Embryonic facial prominence (tissue), 1 donor: ENCODE measurements at regions not wholly inside any gene's neighbourhood (a gene's known extent, or its start where the extent isn't known, plus 50 kb on each side); places are given as distances from the start of the nearest gene placed in this dataset.

ENCODE experiments used
- DNase-seq: peaks from one replicate; pipeline ENCODE4 v3.0.0-alpha.2; 2016; ENCODE audit errors: extremely low spot score

DNA sequence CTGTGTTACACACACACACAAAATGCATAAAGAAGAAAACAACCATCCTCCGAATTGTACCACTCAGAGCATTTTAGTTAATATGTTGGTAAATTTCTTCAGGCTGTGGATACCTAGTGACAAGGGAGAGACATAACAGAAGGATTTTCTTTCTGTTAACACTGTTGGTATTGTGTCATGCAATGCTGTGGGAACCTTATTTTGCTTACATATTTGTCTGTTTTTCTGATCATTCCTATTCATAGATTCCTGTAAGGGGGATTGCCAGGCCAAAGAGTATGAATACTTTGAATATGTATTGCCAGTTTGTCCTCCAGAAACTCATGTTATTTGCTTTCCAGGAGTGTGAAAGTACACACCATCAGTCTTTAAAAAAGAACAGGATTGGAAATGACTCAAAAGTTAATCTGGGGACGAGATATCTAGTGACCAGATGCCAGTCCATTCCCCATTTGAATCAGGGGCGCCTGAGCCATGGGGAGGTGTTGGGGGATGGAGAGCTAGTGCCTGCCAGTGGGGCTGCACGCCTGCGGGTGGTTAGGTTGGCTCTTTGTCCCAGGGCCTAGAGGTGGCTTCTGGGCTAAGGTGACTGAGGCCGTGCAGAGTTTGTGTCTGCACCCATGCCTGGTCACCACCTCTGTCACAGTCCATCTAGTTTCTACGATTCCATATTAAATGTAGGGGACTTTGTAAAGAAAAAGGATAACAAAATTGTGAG lies 142.0 kb downstream of the PTPN20 start:
- no peak for DNase-seq

DNA sequence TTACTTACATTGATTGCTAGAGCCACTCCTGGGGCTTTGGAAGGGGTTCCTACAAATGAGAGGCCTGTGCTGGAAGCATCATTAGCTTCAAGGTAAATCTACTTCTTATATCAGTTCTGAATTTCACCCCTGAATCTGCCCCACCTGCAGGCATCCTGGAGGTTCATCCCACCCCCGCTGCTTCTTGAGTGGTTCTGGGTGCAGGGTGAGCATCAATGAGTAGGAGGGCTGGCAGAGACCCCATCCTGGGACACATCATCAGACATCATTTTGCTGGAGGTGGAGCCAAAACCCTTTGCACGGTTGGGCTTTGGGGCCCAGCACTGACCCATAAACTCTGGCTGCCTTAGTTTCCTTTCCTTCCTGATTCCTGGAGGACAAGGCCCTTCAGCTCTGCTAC lies 143.7 kb downstream of the PTPN20 start:
- no peak for DNase-seq

DNA sequence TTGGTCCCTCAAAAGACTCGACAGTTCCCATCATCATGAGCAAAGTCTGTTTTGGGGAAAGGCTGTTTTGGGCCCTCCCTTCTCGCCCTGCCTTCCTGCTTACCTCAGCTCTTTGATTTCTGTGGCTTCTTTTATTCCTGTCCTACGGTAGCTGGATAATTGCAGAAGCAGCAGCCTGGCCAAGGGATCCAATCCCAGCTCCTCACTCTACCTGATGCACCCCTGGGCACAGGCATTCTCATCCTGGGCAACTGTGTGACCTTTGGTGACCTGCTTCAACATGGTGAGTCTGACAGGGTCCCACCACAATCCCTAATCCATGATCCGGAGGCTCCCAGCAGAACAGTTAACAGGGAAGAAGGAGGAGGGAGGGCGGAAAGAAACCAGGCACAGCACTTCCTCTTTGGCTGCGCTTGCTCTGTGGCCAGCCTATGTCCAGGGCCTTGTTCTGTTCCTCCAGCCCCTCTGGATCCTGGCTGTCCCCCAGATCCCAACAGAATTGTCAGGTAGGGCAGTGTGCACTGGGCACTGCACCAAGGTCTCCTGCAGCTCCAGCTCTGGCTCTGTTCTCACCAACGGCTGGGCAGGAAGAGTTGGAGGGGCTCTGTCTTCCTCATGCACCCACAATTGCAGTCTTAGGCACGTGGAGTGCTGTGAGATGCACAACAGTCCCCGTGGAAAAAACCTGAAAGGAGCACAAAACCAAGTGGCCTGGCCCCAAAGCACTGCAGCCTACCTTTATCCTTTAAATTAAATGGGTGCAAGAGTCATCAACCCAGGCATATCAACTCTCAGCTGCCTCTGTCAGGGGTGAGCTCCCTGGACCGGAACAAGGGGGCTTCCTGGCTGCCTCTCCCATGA lies 144.4 kb downstream of the PTPN20 start:
- DNase-seq, result no peak

DNA sequence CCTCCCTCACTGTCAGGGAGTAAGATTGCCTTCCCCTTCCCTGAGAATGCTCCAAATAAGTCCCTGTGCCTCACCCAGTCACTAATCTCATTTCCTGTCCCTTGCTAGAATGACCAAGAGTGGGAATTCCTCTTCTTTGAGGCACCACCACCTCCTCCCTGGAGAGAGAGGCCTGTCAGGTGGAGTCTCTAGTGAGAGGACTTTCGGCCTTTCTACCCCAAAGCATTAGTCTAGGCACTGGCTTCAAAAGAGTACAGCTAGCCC lies 145.0 kb downstream of the PTPN20 start:
- DNase-seq, result no peak

DNA sequence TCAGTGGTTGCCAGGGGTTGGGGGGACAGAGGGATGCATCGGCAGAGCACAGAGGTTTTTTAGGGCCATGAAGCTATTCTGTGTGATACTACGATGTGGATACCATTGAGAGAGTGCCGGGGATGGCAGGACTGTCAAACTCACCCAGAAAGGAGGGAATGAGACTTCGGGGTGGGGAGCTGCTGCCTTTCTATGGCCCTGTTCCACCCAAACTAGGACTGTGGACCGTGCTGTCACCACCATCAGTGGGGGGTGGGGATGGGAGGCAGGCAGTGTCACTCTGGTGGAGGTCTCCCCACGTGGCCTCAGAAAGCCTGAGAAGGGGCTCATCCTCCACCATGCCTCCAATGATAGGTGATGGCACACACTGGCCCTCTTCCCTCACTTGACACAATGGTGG lies 146.2 kb downstream of the PTPN20 start:
- no peak for DNase-seq

DNA sequence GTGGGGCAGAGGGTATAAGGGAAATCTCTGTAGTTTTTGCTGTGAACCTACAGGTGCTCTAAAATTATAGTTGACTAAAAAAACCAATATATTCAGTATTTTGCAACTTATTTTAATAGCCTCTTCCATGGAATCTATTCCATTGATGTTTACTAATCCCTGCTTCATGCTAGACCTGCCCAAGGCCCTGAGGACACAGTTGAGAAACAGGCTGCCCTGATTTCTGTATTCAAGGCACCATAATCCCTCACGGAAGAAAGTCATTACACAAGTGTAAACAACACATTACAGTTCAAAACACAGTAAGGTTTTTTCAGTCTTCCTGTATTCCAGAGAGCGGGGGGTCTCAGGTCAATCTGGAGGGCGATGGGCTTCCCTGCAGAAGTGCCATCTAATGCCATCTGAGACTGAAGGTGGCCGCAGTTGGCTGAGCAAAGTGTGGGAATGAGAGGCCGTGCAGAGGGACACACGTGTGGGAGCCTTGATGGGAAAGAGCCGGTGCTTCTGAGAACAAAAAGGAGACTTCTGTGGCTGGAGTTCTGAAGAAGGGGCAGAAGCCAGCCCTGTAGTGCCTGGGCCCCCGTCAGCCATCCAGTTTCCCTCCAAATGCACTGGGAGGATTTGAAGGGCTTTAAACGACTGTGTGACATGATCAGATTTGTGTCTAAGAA lies 146.9 kb downstream of the PTPN20 start:
- DNase-seq, result no peak

DNA sequence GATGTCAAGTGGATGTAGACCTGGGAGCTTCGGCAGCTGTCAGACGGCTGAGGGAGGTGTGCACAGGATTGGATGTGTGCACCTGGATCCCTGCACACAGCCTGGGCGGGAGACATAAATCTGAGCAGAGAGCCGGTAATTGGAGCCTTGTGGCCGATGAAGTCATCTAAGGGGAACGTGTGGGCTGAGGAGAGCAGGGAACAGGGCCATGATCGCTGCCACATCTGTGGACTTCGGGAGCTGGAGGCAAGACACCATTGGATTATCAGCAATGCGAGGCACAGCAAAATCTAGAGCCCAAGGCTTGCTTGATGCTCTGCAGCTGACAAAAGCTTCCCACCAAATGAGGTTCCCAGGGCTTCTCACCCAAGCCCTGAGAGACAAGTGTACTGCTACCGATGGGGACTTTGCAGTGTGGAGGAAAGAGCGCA lies 147.7 kb downstream of the PTPN20 start:
- DNase-seq, result no peak

DNA sequence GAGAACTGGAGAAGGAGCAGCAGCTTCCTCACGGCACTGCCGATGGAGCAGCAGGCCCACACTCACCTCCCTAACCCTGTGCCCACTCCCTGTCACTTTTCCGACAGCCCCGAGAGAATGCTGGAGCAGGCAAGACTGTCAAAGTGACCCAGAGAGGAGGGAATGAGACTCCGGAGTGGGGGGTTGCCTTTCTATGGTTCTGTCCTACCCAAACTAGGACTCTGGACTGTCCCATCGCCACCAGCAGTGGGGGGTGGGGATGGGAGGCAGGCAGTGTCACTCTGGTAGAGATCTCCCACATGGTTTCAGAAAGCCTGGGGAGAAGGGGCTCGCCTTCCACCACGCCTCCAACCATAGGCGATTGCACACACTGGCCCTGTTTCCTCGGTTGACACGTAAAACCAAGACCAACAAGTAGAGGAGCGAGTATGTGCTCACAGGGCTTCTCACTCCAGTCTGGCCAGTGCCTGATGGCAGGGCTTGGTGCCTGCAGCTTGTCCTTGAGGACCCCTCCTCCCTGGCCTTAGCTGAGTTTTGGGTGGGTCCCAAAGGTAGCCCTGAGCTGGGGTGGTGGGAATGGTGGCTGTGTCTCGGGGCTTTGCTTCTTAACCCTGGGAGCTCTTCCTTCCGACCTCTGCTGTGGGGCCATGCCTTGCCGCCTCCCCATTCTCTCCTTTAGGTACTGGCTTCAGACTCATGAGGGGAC lies 148.5 kb downstream of the PTPN20 start:
- no peak for DNase-seq

DNA sequence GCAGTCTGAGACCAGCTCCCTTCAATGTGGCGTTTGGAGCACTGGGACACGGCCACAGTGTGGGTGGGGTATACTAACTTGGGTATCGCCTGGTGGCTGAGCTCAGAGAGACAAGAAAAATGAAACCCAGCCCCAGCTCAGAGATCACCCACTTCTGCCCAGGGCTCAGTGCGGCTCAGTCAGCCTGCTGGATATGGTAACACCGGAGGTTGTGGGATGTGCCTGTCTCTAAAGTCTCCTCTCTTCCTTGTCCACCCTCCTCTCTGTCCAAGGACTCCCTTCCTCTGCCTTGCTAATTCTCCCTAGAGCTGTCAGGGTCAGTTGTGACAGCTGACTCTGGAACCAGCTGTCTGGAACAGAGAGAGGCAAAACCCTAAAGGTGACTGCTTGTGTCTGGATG lies 149.1 kb downstream of the PTPN20 start:
- no peak for DNase-seq

DNA sequence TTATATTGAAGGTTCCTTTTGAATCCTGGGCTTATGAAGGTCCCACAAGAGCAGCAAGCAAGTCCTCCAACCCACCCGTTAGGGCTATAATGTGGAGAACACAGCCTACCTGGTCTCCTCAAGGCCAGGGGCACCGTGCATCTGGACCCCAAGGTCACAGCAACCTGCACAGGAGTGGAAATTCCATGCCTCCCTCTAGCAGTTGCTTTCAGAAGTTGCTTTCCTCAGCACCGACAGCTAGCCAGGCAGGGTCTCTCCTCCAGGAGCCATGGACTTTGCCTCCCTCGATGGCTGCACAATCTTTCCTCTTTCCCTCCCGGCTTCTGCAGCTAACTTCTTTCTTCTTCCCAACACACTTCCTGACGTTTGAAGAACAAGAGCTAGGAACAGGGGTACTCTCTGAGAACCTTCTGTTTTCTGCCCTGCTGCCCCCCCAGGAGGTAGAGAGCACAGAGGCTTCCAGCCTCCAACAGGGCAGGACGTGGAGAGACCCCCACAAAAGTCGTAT lies 149.8 kb downstream of the PTPN20 start:
- DNase-seq, result no peak

DNA sequence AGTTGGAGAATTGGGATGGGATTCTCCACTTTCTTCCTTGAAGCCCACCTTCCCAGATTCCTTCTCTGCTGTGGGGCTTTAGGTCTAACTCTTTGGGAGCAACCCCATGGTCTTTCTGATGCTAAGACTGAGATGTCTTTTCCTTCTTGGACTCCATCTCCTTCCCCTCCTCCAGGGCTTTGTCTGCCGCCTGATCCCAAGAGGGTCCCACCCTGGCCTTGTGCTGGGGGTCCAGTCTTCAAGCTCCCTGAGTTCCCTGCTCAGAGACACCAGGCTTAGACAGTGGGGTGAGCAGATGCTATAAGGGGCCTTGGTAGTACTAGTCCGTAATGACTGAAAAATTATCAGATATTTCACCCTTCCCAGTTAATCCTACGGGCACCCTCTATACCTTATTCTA lies 150.5 kb downstream of the PTPN20 start:
- no peak for DNase-seq

DNA sequence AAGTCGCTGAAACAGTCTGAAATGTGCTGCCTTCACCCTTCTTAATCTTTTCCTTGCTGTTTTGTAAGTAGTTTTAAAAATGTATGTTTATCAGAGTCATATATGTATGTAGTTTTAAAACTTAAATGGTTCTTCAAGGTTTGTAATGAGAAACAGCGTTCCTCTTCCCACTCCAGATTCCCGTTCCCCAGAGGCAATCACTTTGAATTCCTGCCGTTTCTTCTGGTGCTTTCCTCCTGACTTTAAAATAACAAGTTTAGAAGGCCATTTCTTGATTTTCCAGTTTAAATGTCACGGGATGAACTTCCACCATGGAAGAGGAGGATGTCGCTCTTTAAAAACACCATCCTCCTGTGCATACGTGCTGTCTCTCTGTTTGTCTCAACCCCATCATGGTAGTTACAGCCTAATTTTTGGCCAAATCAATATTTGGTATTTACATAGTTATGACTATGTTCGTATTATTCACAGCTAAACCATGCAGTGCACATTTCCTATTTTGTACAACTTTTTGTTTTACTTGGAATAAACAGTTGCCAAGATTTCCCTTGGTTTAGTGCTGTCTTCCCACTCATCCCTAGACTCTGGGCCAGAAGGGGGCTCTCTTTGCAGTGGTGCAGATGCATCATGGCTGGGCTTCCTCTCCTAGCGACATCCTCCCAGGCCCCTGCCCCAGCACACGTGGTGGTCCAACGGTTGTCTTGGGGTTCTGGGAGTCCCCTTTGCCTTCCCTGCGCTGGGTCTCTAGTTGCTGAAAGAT lies 151.4 kb downstream of the PTPN20 start:
- DNase-seq, result no peak

DNA sequence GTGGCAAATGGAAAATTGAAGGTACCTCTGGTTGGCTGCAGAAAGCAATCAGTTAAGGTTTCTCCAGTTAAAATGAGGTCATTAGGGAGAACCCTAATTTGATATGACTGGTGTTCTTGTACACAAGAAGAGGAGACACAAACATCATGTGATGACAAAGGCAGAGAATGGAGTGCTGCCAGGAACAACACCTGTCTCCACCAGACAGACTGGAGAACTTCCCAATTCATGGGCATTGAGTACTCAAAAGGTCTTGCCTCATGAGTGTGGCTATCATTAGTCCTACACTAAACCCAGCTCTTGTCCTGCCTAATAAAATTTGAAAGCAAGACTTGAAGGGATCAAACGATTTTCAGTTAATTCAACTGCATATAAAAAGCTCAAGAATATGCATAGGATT lies 152.6 kb downstream of the PTPN20 start:
- no peak for DNase-seq

DNA sequence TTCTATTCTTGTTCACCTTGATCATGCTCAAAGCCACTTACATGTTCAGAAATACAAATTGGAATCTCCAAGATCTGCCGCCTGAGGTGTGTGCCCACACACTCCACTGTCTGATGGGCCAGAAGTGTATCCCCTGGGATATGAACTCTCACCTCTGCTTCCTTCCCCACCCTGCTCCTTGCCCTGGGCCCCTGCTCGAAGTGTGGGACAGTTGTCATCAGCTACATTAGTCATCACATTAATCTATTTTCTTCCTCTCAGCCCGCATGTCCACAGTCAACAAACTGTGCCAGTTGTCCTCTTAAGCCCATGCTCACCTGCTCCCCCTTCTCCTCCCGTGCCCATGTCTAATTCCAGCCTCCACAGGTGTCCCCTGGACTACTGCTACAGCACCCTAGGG lies 154.7 kb downstream of the PTPN20 start:
- DNase-seq, result no peak

DNA sequence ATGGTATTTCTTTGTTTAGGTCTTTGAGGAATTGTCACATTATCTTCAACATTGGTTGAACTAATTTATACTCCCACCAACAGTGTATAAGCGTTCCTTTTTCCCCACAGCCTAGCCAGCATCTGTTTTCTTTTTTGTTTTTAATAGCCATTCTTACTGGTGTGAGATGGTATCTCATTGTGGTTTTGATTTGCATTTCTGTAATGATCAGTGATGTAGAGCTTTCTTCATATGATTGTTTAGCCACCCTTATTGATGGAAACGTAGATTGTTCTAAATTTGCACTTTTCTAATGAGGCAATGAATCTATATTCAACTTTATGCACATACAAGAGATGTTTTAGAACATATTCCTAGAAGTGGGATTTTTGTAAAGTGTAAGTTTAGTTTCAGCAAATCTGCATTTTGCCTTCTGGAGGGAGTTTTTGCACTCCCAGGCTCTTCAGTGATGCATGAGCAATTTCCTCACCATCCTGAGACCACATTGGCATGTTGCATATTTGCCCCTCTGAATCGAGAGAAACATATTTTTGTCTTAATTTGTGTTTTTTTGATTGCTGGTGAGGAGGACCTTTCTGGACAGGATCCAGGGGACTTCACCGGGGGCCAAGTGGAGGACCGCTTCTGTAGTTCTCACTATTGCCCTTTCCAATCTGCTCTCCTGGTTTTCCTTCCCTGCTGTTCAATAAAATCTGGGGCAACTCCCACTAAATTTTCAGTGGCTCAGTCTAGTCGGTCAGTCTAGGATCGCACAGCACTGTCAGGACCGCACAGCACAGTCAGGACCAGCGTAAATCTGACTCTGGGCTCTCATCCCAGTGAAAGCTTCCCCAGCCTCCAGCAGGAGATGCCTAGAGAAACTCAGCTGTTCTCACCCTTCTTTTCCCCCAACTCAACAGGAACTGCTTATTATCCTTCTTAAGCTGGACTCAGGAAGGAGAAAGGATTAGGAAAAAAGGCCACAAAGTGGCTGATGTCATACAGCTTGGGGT lies 157.0 kb downstream of the PTPN20 start:
- DNase-seq, result no peak

DNA sequence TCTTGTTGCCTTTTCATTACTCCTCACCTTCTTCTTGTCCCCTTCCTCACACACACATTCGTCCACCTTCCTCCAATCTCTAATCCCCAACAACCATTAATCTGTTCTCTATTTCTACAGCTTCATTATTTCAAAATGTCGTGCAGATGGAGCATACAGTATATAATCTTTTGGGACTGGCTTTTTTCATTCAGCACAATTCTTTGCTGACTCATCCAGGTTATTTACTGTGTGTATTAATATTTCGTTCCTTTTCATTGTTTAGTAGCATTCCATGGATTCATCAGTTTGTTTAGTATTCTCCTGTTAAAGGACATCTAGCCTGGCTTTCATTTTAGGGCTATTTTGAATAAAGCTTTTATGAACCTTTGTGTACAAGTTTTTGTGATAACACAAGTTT lies 159.3 kb downstream of the PTPN20 start:
- no peak for DNase-seq

DNA sequence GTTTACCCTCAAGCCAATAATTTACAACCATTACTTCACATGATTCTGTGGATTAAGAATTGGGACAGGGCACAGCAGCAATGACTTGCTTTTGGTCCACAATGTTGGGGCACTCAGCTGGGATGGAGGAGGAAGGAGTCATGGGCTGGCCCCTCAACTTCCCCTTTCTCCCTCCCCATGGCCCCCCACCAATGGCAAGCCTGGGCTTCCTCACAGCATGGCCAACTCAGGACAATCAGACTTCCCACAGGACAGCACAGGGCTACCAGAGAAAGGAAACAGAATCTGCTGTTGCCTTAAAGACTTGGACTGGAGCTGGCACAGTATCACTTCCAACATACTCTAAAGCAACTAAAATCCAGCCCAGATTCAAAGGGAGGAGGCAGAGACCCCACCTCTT lies 160.7 kb downstream of the PTPN20 start:
- DNase-seq, result no peak

DNA sequence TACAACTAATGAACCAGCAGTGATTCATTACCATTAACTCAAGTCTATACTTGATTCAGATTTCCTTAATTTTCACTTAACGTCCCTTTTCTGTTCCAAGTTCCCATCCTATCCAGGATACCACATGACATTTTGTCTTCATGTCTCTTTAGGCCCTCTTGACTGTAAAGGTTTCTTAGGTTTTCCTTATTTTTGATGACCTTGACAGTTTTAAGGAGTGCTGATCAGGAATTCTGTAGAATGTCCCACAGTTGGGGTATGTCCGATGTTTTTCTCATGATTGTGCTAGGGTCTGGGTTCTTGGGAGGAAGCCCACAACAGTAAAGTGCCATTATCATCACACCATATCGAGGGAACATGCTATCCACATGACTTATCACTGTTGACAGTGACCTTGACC lies 162.7 kb downstream of the PTPN20 start:
- DNase-seq, result no peak

DNA sequence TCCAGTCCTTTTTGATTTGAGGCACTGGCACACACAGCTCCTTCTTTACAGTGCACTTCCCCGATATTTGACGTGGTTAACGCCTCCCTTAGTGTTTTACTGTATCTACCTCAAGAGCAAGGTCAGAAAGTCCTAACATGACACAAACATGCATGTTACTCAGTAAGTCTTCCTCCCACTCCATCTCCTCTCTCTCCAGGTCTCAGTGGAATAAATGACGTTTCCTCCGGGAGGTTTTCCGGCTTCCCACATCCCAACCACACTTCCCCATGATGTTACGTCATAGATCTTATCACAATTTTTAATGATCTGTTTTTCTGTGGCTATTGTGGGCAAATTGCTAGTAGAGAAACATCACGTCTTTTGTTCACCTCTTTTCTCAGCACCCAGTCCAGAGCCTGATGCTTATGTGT lies 165.7 kb downstream of the PTPN20 start:
- no peak for DNase-seq

DNA sequence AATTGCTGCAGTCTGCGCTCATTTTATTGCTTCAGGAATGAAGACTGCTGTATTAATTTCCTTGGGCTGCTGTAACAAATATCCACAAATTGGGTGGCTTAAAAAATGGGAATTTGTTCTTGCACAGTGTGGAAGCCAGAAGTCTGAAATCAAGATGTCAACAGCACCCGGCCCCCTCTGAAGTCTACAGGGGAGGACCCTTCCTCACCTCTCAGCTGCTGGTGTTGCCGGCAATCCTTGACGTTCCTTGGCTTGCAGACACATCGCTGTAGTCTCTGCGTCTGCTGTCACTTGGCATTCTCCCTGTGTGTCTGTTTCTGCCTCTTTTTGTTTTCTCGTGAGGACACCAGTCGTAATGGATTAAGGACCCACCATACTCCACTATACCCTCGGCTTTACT lies 166.2 kb downstream of the PTPN20 start:
- DNase-seq, result no peak
